BJ (cell line): ENCODE measurements at regions not wholly inside any gene's neighbourhood (a gene's known extent, or its start where the extent isn't known, plus 50 kb on each side); places are given as distances from the start of the nearest gene placed in this dataset.

ENCODE experiments used
- CTCF ChIA-PET: fragments of 350-600 bp; formaldehyde crosslinking; extraction: SDS; loops from one replicate; lab custom pipeline; 2021; ENCODE audit warnings: antibody characterized with exemption, inconsistent platforms; lab: Yijun Ruan, JAX
- POLR2A ChIA-PET: fragments of 300-600 bp; sonication (Branson Sonifier 250); formaldehyde crosslinking; extraction: SDS; loops from one replicate; lab custom pipeline; 2021; ENCODE audit warnings: antibody characterized with exemption; lab: Charles Lee
- DNase-seq: peaks from one replicate; pipeline ENCODE4 v3.0.0-alpha.2; 2011; ENCODE audit warnings: low read depth
- H3K27me3 ChIP-seq: 2 replicates; pipeline ENCODE4 v1.6.0; 2011; ENCODE audit warnings: low read length; ENCODE audit not compliant: control insufficient read depth, insufficient read depth
- H3K36me3 ChIP-seq: 2 replicates; pipeline ENCODE4 v1.5.1; 2011; ENCODE audit warnings: low read length; ENCODE audit not compliant: control insufficient read depth, insufficient read depth
- H3K4me3 ChIP-seq: 2 replicates; pipeline ENCODE4 v1.5.1; 2011; ENCODE audit warnings: low read depth, mild to moderate bottlenecking, control low read depth, low read length
- CTCF ChIP-seq: IDR thresholded peaks from 2 replicates; pipeline ENCODE4 v1.5.1; 2011; ENCODE audit warnings: low read depth, mild to moderate bottlenecking, control low read depth, inconsistent platforms, low read length, moderate library complexity; ENCODE audit not compliant: insufficient read depth

DNA sequence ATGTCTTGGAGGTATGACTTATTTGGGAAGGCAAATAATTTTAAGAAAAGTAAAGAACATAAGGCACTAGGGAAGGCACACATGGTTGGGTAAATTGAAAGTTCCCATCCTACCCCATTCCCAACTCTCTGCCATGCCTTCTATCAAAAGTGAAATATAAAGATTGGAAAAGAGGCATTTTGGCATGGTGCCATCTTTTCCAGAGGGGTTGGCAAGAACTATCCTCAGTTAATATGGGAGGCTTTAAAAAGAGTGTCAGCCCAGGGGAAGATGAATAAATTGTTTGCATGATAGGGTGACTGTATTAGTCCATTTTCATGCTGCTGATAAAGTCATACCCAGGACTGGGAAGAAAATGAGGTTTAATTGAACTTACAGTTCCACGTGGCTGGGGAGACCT, 150.8 kb upstream of the BOD1L1 start:
- CTCF ChIA-PET, result no interaction called here
- POLR2A ChIA-PET, result no interaction called here
- DNase-seq, result no peak
- Histone ChIP-seq H3K4me3 (no peak overlapping the region), H3K36me3 (no peaks in the 10 kb centered on the region), H3K27me3 (no peaks in the 10 kb centered on the region; the same call in 1 of the 2 replicates)
- no peak for TF ChIP-seq CTCF

DNA sequence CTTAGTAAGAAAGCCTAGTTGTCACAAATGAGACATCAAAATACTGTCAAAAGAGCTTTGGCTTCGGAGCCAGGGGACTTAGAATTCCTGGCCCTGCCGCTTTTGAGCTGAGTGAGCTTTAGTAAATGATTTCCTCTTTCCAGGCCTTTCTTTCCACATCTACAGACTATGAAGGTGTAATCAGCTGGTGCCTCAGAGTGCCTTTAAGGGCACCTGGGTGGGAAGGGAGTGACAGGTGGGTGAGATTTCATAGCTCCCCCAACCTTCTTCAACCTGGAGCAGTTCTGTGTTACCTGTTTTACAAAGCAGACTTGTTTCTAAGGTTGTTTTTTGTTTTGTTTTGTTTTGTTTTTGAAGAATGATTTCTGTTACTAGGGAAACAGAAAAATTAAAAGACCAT, 154.7 kb upstream of the BOD1L1 start:
- H3K36me3 ChIP-seq, result no peaks in the 10 kb centered on the region
- no peak for TF ChIP-seq CTCF
- CTCF ChIA-PET, result no interaction called here
- POLR2A ChIA-PET, result no interaction called here
- H3K27me3 ChIP-seq, result no peaks in the 10 kb centered on the region; the same call in 1 of the 2 replicates
- no peak for DNase-seq
- no peak overlapping the region for H3K4me3 ChIP-seq

- CTCF ChIA-PET, result interaction anchor here (1.3 kb wide), 1 partner anchor 9 kb away, joined by 4 read pairs; no protein-coding TSS in a partner anchor
- POLR2A ChIA-PET, result no interaction called here
- TF ChIP-seq CTCF, result no peak
- Histone ChIP-seq H3K36me3 (no peaks in the 10 kb centered on the region), H3K27me3 (no peaks in the 10 kb centered on the region; the same call in 1 of the 2 replicates), H3K4me3 (no peak overlapping the region)
- no peak for DNase-seq
Observed at GRCh38 chr4:13783800-13784411, 156.4 kb upstream of the BOD1L1 start.

- no peak overlapping the region for H3K4me3 ChIP-seq
- ChIA-PET CTCF (no interaction called here), POLR2A (no interaction called here)
- TF ChIP-seq CTCF, result no peak
- H3K27me3 ChIP-seq, result peaks cover 3% of the 10 kb centered on the region; the same call in 1 of the 2 replicates
- no peaks in the 10 kb centered on the region for H3K36me3 ChIP-seq
- DNase-seq, result no peak
Observed at GRCh38 chr4:13793020-13793710, 165.6 kb upstream of the BOD1L1 start.

DNA sequence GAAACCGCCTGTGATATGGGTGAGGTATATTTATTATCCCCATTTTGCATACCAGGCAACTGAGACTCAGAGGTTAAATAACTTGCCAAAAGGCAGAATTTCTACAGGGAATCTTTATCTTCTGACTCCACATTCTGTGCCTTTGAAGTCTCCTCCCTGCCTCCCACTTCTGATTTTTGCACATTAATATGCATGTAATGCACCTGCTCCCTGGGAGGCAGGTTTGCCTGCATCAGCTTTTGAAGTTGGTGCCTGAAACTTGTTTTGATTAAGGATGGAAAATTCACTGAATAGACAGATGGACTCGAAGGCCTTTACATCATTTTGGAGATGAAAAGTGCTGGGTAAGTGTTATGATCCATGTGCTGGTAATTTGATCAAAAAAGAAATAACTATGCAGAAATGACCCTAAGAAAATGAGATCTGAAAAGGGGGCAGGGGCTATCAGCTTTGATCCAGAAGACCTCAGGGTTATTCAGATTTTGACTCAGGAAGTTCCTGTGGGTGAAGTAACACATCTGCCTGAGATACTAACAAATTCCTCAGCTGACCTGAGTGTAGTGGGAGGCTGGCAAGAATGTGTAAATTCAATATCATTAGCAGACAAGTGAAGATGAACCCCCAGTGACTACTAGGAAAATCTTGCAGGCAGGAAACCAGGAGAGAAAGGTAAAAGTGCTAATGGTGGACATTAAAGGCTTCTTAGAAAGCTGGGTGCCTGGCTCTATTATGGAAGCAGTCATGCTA, 167.5 kb upstream of the BOD1L1 start:
- TF ChIP-seq CTCF, result no peak
- Histone ChIP-seq H3K36me3 (no peaks in the 10 kb centered on the region), H3K4me3 (no peak overlapping the region), H3K27me3 (peaks cover 3% of the 10 kb centered on the region; the same call in 1 of the 2 replicates)
- CTCF ChIA-PET, result no interaction called here
- no peak for DNase-seq
- POLR2A ChIA-PET, result no interaction called here
